ENCODE measurements at regions not wholly inside any gene's neighbourhood (a gene's known extent, or its start where the extent isn't known, plus 50 kb on each side); places are given as distances from the start of the nearest gene placed in this dataset.

- H3K27me3 ChIP-seq (ENCODE audit: insufficient read depth, poor library complexity, severe bottlenecking): no peaks in the 10 kb centered on the region
- no peak overlapping the region for H3K27ac ChIP-seq (replicated peaks)
- H3K4me3 ChIP-seq (replicated peaks; ENCODE audit: insufficient read depth, low read length): no peak overlapping the region
- no peak for DNase-seq (ENCODE audit: low read depth in 1 of 2, low spot score in 1 of 2)
- TF ChIP-seq GABPA (IDR thresholded peaks at IDR 0.05; ENCODE audit: low read depth) (no peak), CTCF (IDR thresholded peaks at IDR 0.05; ENCODE audit: insufficient read depth, low read length) (no peak), REST (IDR thresholded peaks at IDR 0.05; ENCODE audit: insufficient replicate concordance, low read depth) (no peak), SPI1 (IDR thresholded peaks at IDR 0.05; ENCODE audit: borderline replicate concordance, low read depth) (no peak), POLR2AphosphoS5 (IDR thresholded peaks at IDR 0.05; ENCODE audit: low read depth) (no peak)
Measured at GRCh38 chr13:68275758-68276157, 1045.6 kb upstream of the PCDH9 start.

- no peak for DNase-seq (ENCODE audit: low read depth in 1 of 2, low spot score in 1 of 2)
- Histone ChIP-seq H3K27ac (replicated peaks) (no peak overlapping the region), H3K4me3 (replicated peaks; ENCODE audit: insufficient read depth, low read length) (no peak overlapping the region), H3K27me3 (ENCODE audit: insufficient read depth, poor library complexity, severe bottlenecking) (peaks cover 2% of the 10 kb centered on the region)
- no peak for TF ChIP-seq CTCF (IDR thresholded peaks at IDR 0.05; ENCODE audit: insufficient read depth, low read length)
- TF ChIP-seq POLR2AphosphoS5 (IDR thresholded peaks at IDR 0.05; ENCODE audit: low read depth): no peak
- TF ChIP-seq SPI1 (IDR thresholded peaks at IDR 0.05; ENCODE audit: borderline replicate concordance, low read depth): no peak
- TF ChIP-seq REST (IDR thresholded peaks at IDR 0.05; ENCODE audit: insufficient replicate concordance, low read depth): no peak
- no peak for TF ChIP-seq GABPA (IDR thresholded peaks at IDR 0.05; ENCODE audit: low read depth)
Measured at GRCh38 chr13:68272652-68273051, 1042.5 kb upstream of the PCDH9 start.

GRCh38 chr13:68264692-68265091 is 1034.6 kb upstream of the PCDH9 start:
- no peak for TF ChIP-seq REST (IDR thresholded peaks at IDR 0.05; ENCODE audit: insufficient replicate concordance, low read depth)
- no peak for TF ChIP-seq SPI1 (IDR thresholded peaks at IDR 0.05; ENCODE audit: borderline replicate concordance, low read depth)
- TF ChIP-seq POLR2AphosphoS5 (IDR thresholded peaks at IDR 0.05; ENCODE audit: low read depth): no peak
- no peak for TF ChIP-seq CTCF (IDR thresholded peaks at IDR 0.05; ENCODE audit: insufficient read depth, low read length)
- TF ChIP-seq GABPA (IDR thresholded peaks at IDR 0.05; ENCODE audit: low read depth): no peak
- DNase-seq (ENCODE audit: low read depth in 1 of 2, low spot score in 1 of 2): no peak
- H3K27ac ChIP-seq (replicated peaks): no peak overlapping the region
- H3K4me3 ChIP-seq (replicated peaks; ENCODE audit: insufficient read depth, low read length): no peak overlapping the region
- peaks cover 2% of the 10 kb centered on the region for H3K27me3 ChIP-seq (ENCODE audit: insufficient read depth, poor library complexity, severe bottlenecking)

All from HL-60 (cell line).